Activated B cell treated with CpG ODN at 0.5 μM for 24 hours (primary cell): ENCODE measurements at regions not wholly inside any gene's neighbourhood (a gene's known extent, or its start where the extent isn't known, plus 50 kb on each side); places are given as distances from the start of the nearest gene placed in this dataset.
A peak's percentile ranks its signal among the peaks of the same experiment; 100 is the strongest.

Source experiments
- ATAC-seq: fragments of 200-7000 bp; cut with Tn5 transposase; one replicate; pipeline ENCODE4 v1.10.0; 2021; ENCODE audit warnings: low read depth, mild to moderate bottlenecking, moderate library complexity
- CTCF ChIA-PET: fragments of 350-600 bp; sonication (Branson Sonifier 250); formaldehyde crosslinking; loops from one replicate; lab custom pipeline; 2021; ENCODE audit warnings: antibody characterized with exemption; lab: Charles Lee
- POLR2A ChIA-PET: fragments of 350-600 bp; sonication (Branson Sonifier 250); formaldehyde crosslinking; loops from one replicate; lab custom pipeline; 2021; ENCODE audit warnings: antibody characterized with exemption; lab: Charles Lee
- DNase-seq: peaks from one replicate; pipeline ENCODE4 v3.0.0; 2022
- H3K27ac Mint-ChIP-seq: one replicate; pipeline ENCODE4 v1.8.0; 2020; ENCODE audit warnings: mixed read lengths
- H3K27me3 Mint-ChIP-seq: one replicate; pipeline ENCODE4 v1.8.0; 2021; ENCODE audit warnings: mixed read lengths
- H3K36me3 Mint-ChIP-seq: one replicate; pipeline ENCODE4 v1.8.0; 2021; ENCODE audit warnings: low read depth, mixed read lengths
- H3K4me1 Mint-ChIP-seq: one replicate; pipeline ENCODE4 v1.8.0; 2021; ENCODE audit warnings: mixed read lengths
- H3K4me3 Mint-ChIP-seq: one replicate; pipeline ENCODE4 v1.8.0; 2020; ENCODE audit warnings: mild to moderate bottlenecking, mixed read lengths
- H3K9me3 Mint-ChIP-seq: one replicate; pipeline ENCODE4 v1.8.0; 2020; ENCODE audit warnings: mixed read lengths
- CTCF ChIP-seq: fragments of 200-600 bp; IDR thresholded peaks from one replicate; pipeline ENCODE4 v1.8.0; 2022; ENCODE audit warnings: antibody characterized with exemption, mild to moderate bottlenecking
- intact Hi-C: fragments of 100-400 bp; cut with micrococcal nuclease; formaldehyde crosslinking; loops from one replicate; pipeline ENCODE4 v1.15.1; 2024

- peaks cover 2% of the 10 kb centered on the region for H3K27me3 Mint-ChIP-seq
- no peaks in the 10 kb centered on the region for H3K9me3 Mint-ChIP-seq
- no peaks in the 10 kb centered on the region for H3K36me3 Mint-ChIP-seq
- ATAC-seq (no peak), DNase-seq (no peak)
- ChIA-PET CTCF (no interaction called here), POLR2A (no interaction called here)
- no peak for TF ChIP-seq CTCF
- intact Hi-C loops, result no loop called here
- no peak overlapping the region for H3K27ac Mint-ChIP-seq
- H3K4me1 Mint-ChIP-seq, result no peaks in the 10 kb centered on the region
- no peak overlapping the region for H3K4me3 Mint-ChIP-seq
Observed at GRCh38 chr13:30094015-30094414, 213.3 kb downstream of the KATNAL1 start.

DNA sequence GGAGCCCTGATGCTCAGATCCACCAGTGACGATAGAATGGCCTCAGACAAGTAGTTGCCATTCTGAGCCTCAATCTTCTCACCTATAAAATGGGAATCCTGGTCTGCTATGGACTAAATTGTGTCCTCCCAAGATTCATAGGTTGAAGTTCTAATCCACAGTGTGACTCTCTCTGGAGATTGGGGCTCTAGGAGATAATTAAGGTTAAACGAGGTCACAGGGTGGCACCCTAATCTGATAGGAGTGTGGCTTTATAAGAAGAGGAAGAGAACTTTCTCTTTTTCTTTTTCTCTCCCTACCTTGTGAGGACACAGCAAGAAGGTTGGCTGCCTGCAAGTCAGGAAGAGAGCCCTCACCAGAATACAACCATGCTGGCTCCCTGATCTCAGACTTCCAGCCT, 214.1 kb downstream of the KATNAL1 start:
- POLR2A ChIA-PET, result no interaction called here
- intact Hi-C loops, result no loop called here
- CTCF ChIA-PET, result no interaction called here
- TF ChIP-seq CTCF, result no peak
- Mint-ChIP-seq H3K9me3 (no peaks in the 10 kb centered on the region), H3K27ac (no peak overlapping the region), H3K27me3 (no peaks in the 10 kb centered on the region), H3K4me3 (no peak overlapping the region), H3K4me1 (no peaks in the 10 kb centered on the region), H3K36me3 (no peaks in the 10 kb centered on the region)
- DNase-seq, result no peak
- no peak for ATAC-seq

- DNase-seq (no peak), ATAC-seq (no peak)
- intact Hi-C loops, result no loop called here
- Mint-ChIP-seq H3K9me3 (no peaks in the 10 kb centered on the region), H3K27ac (no peak overlapping the region), H3K4me1 (no peaks in the 10 kb centered on the region), H3K4me3 (no peak overlapping the region), H3K27me3 (no peaks in the 10 kb centered on the region), H3K36me3 (no peaks in the 10 kb centered on the region)
- CTCF ChIA-PET, result no interaction called here
- no peak for TF ChIP-seq CTCF
- POLR2A ChIA-PET, result no interaction called here
Observed at GRCh38 chr13:30091691-30092090, 215.7 kb downstream of the KATNAL1 start.

DNA sequence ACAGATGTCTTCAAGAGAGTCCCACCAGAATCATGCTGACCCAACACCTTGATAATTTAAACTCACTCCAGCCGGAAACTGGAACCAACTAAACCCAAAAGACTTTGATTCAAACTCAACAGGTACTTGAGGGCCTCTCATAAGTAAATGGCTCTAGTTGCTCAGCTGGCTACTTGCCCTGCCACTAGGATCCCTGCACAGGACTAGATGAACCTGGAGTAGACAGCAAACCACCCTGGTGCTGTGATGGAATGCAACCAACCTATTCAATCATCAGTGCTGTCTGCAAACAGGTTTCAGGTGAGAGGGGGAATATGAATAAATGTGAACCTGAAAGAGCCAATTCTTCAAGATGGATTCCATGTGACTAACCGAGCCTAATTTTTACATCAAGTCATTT, 216.3 kb downstream of the KATNAL1 start:
- Mint-ChIP-seq H3K4me3 (no peak overlapping the region), H3K9me3 (no peaks in the 10 kb centered on the region), H3K27ac (no peak overlapping the region), H3K36me3 (no peaks in the 10 kb centered on the region), H3K27me3 (no peaks in the 10 kb centered on the region), H3K4me1 (no peaks in the 10 kb centered on the region)
- ChIA-PET CTCF (no interaction called here), POLR2A (no interaction called here)
- no peak for DNase-seq
- no peak for TF ChIP-seq CTCF
- no peak for ATAC-seq
- intact Hi-C loops, result no loop called here

- peak; percentile 21 for ATAC-seq
- ChIA-PET CTCF (no interaction called here), POLR2A (no interaction called here)
Observed at GRCh38 chr13:30088312-30088855, 219.0 kb downstream of the KATNAL1 start.

More at GRCh38 chr13:30088312-30088855, 219.0 kb downstream of the KATNAL1 start:
- no peak for DNase-seq
- H3K27me3 Mint-ChIP-seq, result peaks cover 3% of the 10 kb centered on the region
- intact Hi-C loops, result no loop called here
- H3K27ac Mint-ChIP-seq, result no peak overlapping the region
- no peaks in the 10 kb centered on the region for H3K9me3 Mint-ChIP-seq
- H3K4me3 Mint-ChIP-seq, result no peak overlapping the region
- TF ChIP-seq CTCF, result no peak
- H3K36me3 Mint-ChIP-seq, result no peaks in the 10 kb centered on the region
- no peaks in the 10 kb centered on the region for H3K4me1 Mint-ChIP-seq
